ENCODE measurements at regions not wholly inside any gene's neighbourhood (a gene's known extent, or its start where the extent isn't known, plus 50 kb on each side); places are given as distances from the start of the nearest gene placed in this dataset.

- TF ChIP-seq CTCF (IDR thresholded peaks at IDR 0.05) (no peak), POLR2A (IDR thresholded peaks at IDR 0.05) (no peak)
Measured at GRCh38 chr16:6009151-6009550, 911.6 kb upstream of the EEF2KMT start.
